RPMI8226 (cell line): ENCODE measurements at regions not wholly inside any gene's neighbourhood (a gene's known extent, or its start where the extent isn't known, plus 50 kb on each side); places are given as distances from the start of the nearest gene placed in this dataset.

Experiments used
- DNase-seq: peaks from one replicate; pipeline ENCODE4 v3.0.0-alpha.2; 2015

- DNase-seq: no peak
These were observed 133.6 kb downstream of the UBE2E3 start for GRCh38 chr2:181114021-181114420.

- DNase-seq: no peak
These were observed 135.9 kb downstream of the UBE2E3 start for GRCh38 chr2:181116261-181116660.

GRCh38 chr2:181117206-181117925, 137.0 kb downstream of the UBE2E3 start:
- DNase-seq: no peak

GRCh38 chr2:181120625-181121024, 140.2 kb downstream of the UBE2E3 start:
- no peak for DNase-seq

GRCh38 chr2:181121996-181122395, 141.6 kb downstream of the UBE2E3 start:
- DNase-seq: no peak

- DNase-seq: no peak
These were observed 142.2 kb downstream of the UBE2E3 start for GRCh38 chr2:181122601-181123000.

GRCh38 chr2:181123798-181124231, 143.4 kb downstream of the UBE2E3 start:
- peak; percentile 28 for DNase-seq

GRCh38 chr2:181124497-181124896, 144.1 kb downstream of the UBE2E3 start:
- no peak for DNase-seq

- DNase-seq: no peak
These were observed 145.0 kb downstream of the UBE2E3 start for GRCh38 chr2:181125359-181125758.

GRCh38 chr2:181126311-181126868, 146.0 kb downstream of the UBE2E3 start:
- DNase-seq: no peak

- DNase-seq: no peak
These were observed 147.8 kb downstream of the UBE2E3 start for GRCh38 chr2:181128199-181128598.

GRCh38 chr2:181129364-181130056, 149.1 kb downstream of the UBE2E3 start:
- DNase-seq: no peak

- DNase-seq: no peak
These were observed 150.3 kb downstream of the UBE2E3 start for GRCh38 chr2:181130686-181131085.

- no peak for DNase-seq
These were observed 151.2 kb downstream of the UBE2E3 start for GRCh38 chr2:181131584-181131983.

- no peak for DNase-seq
These were observed 158.4 kb downstream of the UBE2E3 start for GRCh38 chr2:181138816-181139215.

GRCh38 chr2:181139831-181140230, 159.4 kb downstream of the UBE2E3 start:
- no peak for DNase-seq

- DNase-seq: no peak
These were observed 160.0 kb downstream of the UBE2E3 start for GRCh38 chr2:181140414-181140813.

GRCh38 chr2:181140928-181141327, 160.5 kb downstream of the UBE2E3 start:
- DNase-seq: no peak

- no peak for DNase-seq
These were observed 161.3 kb downstream of the UBE2E3 start for GRCh38 chr2:181141676-181142075.

- DNase-seq: no peak
These were observed 162.1 kb downstream of the UBE2E3 start for GRCh38 chr2:181142514-181142913.

- DNase-seq: no peak
These were observed 163.4 kb downstream of the UBE2E3 start for GRCh38 chr2:181143790-181144300.

- no peak for DNase-seq
These were observed 165.2 kb downstream of the UBE2E3 start for GRCh38 chr2:181145645-181146044.

GRCh38 chr2:181146171-181146570, 165.8 kb downstream of the UBE2E3 start:
- no peak for DNase-seq

GRCh38 chr2:181149056-181149455, 168.7 kb downstream of the UBE2E3 start:
- no peak for DNase-seq
